GM12878 (cell line): ENCODE measurements at regions not wholly inside any gene's neighbourhood (a gene's known extent, or its start where the extent isn't known, plus 50 kb on each side); places are given as distances from the start of the nearest gene placed in this dataset.
A peak's percentile ranks its signal among the peaks of the same experiment; 100 is the strongest.

Source experiments
- BACH1 ChIP-seq: fragments of 450-650 bp; IDR thresholded peaks from 2 replicates; pipeline ENCODE4 v1.6.1; 2017; ENCODE audit warnings: mild to moderate bottlenecking, borderline replicate concordance
- EED ChIP-seq: sonication (generic); IDR thresholded peaks from 2 replicates; pipeline ENCODE4 v1.6.1; 2016; ENCODE audit warnings: antibody characterized with exemption, low read depth
- HDAC6 ChIP-seq: fragments of 200-600 bp; sonication (generic); IDR thresholded peaks from one replicate; pipeline ENCODE4 v1.8.0; 2017; ENCODE audit warnings: antibody characterized with exemption; ENCODE audit not compliant: unreplicated experiment
- HDGF ChIP-seq: fragments of 450-650 bp; IDR thresholded peaks from 2 replicates; pipeline ENCODE4 v1.6.1; 2016; ENCODE audit warnings: antibody characterized with exemption
- MXI1 ChIP-seq: fragments of 150-350 bp; IDR thresholded peaks from 2 replicates; pipeline ENCODE4 v1.6.1; 2011; ENCODE audit warnings: low read depth, mild to moderate bottlenecking, inconsistent platforms, low read length, improper control_type of control experiment
- NFIC ChIP-seq: IDR thresholded peaks from 2 replicates; pipeline ENCODE4 v1.6.1; 2012; ENCODE audit warnings: low read depth, mild to moderate bottlenecking, inconsistent platforms, low read length, moderate library complexity
- NFXL1 ChIP-seq: fragments of 450-650 bp; IDR thresholded peaks from 2 replicates; pipeline ENCODE4 v1.6.1; 2017; ENCODE audit warnings: antibody characterized with exemption, mild to moderate bottlenecking, borderline replicate concordance
- RELA ChIP-seq: fragments of 450-650 bp; IDR thresholded peaks from 2 replicates; pipeline ENCODE4 v1.8.0; 2014; ENCODE audit warnings: borderline replicate concordance; ENCODE audit not compliant: partially characterized antibody
- ZNF384 ChIP-seq: IDR thresholded peaks from 2 replicates; pipeline ENCODE4 v1.6.1; 2012; ENCODE audit warnings: low read depth, mild to moderate bottlenecking, low read length, improper control_type of control experiment, borderline replicate concordance
- ZSCAN29 ChIP-seq: fragments of 450-650 bp; IDR thresholded peaks from 2 replicates; pipeline ENCODE4 v1.6.1; 2017; ENCODE audit warnings: mild to moderate bottlenecking, moderate library complexity
- TF ChIP-seq, protein P1 (sequence below): IDR thresholded peaks from 2 replicates; pipeline ENCODE4 v1.6.1; 2012; ENCODE audit warnings: mild to moderate bottlenecking, low read depth, low read length
- TF ChIP-seq, protein P2 (sequence below): fragments of 450-650 bp; IDR thresholded peaks from 2 replicates; pipeline ENCODE4 v1.6.1; 2017; ENCODE audit warnings: mild to moderate bottlenecking, moderate library complexity
- TF ChIP-seq, protein P3 (sequence below): IDR thresholded peaks from 2 replicates; pipeline ENCODE4 v1.6.1; 2012; ENCODE audit warnings: improper control_type of control experiment, low read depth, low read length; ENCODE audit not compliant: insufficient replicate concordance

DNA sequence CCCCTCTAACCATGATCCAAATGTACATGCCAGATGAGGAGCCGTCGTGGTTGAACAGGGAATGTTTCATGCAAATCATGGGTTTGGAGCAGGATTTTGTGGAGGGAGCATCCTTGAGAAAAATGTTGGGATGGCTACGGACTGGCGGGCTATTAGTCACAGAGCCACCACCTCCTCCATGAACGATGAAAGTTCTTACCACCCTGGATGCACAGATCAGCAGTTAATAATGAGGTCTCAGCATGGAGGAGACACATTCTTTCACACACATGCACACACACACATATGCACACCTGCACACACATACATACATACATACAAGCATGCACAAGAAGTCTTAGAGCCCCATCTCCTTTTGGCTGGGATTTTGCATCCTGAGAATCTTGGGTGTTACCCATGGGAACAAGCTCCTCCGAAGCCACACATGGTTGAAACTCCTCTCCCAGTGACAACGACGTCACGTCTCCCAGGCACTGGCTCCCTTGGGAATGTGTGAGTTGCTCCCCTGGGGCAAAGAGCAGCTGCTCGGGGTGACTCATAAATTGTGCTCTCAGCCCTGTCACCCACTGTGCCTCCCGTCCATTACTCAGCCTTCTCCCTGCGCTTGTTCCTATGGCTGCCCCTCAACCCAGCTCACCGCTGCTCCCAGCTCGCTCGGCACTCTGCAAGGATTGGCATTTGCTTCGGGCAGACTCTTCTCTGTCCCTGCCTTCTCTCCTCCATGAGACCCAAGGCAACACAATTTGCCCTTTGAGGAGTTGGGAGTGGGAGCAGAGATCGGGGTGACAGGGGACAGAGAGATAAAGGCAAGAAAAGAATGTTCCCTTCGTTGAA lies 344.6 kb downstream of the SOX9 start (continued):
- TF ChIP-seq MXI1 (peak; percentile 32; the same call in 1 of the 2 replicates), ZNF384 (no peak), EED (peak; percentile 81), RELA (no peak), HDAC6 (no peak), NFXL1 (no peak), BACH1 (peak; percentile 71; the same call in 1 of the 2 replicates), HDGF (peak; percentile 59; the same call in 1 of the 2 replicates), ZSCAN29 (no peak), NFIC (0 out of 2 replicates have a peak, but pooled peaks have one; percentile 41)
- TF ChIP-seq, protein P1, sequence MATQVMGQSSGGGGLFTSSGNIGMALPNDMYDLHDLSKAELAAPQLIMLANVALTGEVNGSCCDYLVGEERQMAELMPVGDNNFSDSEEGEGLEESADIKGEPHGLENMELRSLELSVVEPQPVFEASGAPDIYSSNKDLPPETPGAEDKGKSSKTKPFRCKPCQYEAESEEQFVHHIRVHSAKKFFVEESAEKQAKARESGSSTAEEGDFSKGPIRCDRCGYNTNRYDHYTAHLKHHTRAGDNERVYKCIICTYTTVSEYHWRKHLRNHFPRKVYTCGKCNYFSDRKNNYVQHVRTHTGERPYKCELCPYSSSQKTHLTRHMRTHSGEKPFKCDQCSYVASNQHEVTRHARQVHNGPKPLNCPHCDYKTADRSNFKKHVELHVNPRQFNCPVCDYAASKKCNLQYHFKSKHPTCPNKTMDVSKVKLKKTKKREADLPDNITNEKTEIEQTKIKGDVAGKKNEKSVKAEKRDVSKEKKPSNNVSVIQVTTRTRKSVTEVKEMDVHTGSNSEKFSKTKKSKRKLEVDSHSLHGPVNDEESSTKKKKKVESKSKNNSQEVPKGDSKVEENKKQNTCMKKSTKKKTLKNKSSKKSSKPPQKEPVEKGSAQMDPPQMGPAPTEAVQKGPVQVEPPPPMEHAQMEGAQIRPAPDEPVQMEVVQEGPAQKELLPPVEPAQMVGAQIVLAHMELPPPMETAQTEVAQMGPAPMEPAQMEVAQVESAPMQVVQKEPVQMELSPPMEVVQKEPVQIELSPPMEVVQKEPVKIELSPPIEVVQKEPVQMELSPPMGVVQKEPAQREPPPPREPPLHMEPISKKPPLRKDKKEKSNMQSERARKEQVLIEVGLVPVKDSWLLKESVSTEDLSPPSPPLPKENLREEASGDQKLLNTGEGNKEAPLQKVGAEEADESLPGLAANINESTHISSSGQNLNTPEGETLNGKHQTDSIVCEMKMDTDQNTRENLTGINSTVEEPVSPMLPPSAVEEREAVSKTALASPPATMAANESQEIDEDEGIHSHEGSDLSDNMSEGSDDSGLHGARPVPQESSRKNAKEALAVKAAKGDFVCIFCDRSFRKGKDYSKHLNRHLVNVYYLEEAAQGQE, result no peak
- TF ChIP-seq, protein P2, sequence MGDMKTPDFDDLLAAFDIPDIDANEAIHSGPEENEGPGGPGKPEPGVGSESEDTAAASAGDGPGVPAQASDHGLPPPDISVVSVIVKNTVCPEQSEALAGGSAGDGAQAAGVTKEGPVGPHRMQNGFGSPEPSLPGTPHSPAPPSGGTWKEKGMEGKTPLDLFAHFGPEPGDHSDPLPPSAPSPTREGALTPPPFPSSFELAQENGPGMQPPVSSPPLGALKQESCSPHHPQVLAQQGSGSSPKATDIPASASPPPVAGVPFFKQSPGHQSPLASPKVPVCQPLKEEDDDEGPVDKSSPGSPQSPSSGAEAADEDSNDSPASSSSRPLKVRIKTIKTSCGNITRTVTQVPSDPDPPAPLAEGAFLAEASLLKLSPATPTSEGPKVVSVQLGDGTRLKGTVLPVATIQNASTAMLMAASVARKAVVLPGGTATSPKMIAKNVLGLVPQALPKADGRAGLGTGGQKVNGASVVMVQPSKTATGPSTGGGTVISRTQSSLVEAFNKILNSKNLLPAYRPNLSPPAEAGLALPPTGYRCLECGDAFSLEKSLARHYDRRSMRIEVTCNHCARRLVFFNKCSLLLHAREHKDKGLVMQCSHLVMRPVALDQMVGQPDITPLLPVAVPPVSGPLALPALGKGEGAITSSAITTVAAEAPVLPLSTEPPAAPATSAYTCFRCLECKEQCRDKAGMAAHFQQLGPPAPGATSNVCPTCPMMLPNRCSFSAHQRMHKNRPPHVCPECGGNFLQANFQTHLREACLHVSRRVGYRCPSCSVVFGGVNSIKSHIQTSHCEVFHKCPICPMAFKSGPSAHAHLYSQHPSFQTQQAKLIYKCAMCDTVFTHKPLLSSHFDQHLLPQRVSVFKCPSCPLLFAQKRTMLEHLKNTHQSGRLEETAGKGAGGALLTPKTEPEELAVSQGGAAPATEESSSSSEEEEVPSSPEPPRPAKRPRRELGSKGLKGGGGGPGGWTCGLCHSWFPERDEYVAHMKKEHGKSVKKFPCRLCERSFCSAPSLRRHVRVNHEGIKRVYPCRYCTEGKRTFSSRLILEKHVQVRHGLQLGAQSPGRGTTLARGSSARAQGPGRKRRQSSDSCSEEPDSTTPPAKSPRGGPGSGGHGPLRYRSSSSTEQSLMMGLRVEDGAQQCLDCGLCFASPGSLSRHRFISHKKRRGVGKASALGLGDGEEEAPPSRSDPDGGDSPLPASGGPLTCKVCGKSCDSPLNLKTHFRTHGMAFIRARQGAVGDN, result no peak; the same call in none of the 2 replicates
- TF ChIP-seq, protein P3, sequence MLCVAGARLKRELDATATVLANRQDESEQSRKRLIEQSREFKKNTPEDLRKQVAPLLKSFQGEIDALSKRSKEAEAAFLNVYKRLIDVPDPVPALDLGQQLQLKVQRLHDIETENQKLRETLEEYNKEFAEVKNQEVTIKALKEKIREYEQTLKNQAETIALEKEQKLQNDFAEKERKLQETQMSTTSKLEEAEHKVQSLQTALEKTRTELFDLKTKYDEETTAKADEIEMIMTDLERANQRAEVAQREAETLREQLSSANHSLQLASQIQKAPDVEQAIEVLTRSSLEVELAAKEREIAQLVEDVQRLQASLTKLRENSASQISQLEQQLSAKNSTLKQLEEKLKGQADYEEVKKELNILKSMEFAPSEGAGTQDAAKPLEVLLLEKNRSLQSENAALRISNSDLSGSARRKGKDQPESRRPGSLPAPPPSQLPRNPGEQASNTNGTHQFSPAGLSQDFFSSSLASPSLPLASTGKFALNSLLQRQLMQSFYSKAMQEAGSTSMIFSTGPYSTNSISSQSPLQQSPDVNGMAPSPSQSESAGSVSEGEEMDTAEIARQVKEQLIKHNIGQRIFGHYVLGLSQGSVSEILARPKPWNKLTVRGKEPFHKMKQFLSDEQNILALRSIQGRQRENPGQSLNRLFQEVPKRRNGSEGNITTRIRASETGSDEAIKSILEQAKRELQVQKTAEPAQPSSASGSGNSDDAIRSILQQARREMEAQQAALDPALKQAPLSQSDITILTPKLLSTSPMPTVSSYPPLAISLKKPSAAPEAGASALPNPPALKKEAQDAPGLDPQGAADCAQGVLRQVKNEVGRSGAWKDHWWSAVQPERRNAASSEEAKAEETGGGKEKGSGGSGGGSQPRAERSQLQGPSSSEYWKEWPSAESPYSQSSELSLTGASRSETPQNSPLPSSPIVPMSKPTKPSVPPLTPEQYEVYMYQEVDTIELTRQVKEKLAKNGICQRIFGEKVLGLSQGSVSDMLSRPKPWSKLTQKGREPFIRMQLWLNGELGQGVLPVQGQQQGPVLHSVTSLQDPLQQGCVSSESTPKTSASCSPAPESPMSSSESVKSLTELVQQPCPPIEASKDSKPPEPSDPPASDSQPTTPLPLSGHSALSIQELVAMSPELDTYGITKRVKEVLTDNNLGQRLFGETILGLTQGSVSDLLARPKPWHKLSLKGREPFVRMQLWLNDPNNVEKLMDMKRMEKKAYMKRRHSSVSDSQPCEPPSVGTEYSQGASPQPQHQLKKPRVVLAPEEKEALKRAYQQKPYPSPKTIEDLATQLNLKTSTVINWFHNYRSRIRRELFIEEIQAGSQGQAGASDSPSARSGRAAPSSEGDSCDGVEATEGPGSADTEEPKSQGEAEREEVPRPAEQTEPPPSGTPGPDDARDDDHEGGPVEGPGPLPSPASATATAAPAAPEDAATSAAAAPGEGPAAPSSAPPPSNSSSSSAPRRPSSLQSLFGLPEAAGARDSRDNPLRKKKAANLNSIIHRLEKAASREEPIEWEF, result peak; percentile 100
